ENCODE measurements at regions not wholly inside any gene's neighbourhood (a gene's known extent, or its start where the extent isn't known, plus 50 kb on each side); places are given as distances from the start of the nearest gene placed in this dataset.
"Not testable (repeated sequence)": the region's sequence is repeated elsewhere in the genome, so short reads cannot be mapped to it uniquely, and the experiment has no call there.

- DNase-seq (ENCODE audit: low read depth) = no peak
Measured at GRCh38 chr15:87481126-87481525, 775.4 kb downstream of the NTRK3 start.

GRCh38 chr15:87478687-87479072 lies 777.9 kb downstream of the NTRK3 start:
- DNase-seq (ENCODE audit: low read depth) = no peak

DNA sequence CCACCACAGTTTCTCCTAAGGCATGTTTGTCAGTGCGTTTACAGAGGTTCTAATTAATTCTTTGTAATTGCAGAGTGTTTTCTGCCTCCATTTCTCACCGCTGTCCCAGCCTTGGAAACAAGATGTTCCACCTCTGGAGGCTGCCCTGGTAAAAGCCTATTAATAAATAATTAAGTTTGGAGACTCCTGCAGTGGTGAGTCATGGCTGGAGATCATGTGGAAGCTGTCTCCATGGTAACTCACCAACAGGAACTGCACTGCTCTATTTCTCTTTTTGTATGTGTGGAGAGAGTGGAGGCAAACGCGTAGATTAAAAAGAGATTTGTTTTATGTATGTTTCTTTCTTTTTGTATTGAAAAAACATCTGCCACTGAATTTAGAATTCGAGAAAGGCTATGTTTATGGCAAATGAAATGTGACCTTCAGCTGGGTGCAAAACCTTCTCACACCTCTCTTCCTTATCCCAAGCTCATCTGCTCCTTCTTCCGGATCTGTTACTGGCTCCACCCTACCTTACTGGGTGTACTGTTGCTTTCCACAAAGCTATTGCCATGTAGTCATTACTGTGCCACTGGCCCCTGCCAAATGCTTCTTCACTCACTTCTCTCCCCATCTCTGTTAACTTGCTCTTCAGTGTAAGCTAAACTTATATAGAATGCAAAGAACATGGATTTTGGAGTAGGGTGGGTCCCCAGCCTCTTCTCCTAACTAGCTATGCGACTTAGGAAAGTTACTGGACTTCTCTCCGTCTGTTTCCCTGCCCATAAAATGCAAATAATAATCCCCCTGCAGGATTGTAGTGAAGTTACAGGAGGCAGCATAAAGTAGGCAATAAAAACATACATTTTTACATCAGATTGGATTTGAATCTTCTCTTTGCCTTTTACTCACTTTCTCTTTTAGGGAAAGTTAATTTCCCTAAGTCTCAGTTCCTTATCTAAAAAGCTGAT lies 778.5 kb downstream of the NTRK3 start:
- peak; percentile 59 for DNase-seq (ENCODE audit: low read depth)

DNA sequence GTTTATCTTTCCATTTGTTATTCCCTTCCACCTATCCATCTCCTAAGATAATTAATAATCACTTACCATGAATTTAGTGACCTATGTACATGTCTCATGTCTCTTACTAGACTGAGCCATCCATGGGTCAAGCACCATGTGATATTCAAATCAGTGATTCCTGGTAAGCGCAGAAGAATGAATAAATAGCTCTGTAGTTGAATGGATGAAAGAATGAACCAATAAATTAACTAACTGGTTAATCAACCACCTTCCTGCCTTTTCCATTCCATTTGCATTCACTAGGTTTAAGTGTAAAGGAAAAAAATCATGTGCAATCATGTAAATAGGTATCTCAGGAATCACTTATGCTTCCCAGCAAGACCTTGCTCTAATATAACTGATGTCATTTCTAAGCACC lies 779.5 kb downstream of the NTRK3 start:
- DNase-seq (ENCODE audit: low read depth) = no peak

GRCh38 chr15:87470923-87471322 lies 785.6 kb downstream of the NTRK3 start:
- no peak for DNase-seq (ENCODE audit: low read depth)

- DNase-seq (ENCODE audit: low read depth) = not testable (repeated sequence)
Measured at GRCh38 chr15:87463956-87464355, 792.6 kb downstream of the NTRK3 start.

GRCh38 chr15:87461631-87462030 lies 794.9 kb downstream of the NTRK3 start:
- DNase-seq (ENCODE audit: low read depth) = no peak

- DNase-seq (ENCODE audit: low read depth) = no peak
Measured at GRCh38 chr15:87454860-87455259, 801.7 kb downstream of the NTRK3 start.

GRCh38 chr15:87450314-87450713 lies 806.2 kb downstream of the NTRK3 start:
- no peak for DNase-seq (ENCODE audit: low read depth)

DNA sequence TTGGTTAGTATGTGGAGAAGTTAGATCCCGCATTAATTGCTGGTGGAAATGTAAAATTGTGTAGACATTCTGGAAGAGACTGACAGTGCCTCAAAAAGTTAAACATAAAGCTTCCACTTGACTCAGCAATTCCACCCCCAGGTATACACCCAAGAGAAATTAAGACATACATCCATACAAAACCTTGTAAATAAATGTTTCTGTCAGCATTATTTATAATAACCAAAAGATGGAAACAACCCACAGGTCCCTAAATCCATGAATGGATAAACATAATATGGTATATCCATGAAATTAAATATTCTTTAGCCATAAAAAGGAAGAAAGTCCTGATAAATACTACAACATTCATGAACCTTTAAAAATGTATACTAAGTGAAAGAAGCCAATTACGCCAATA lies 817.4 kb downstream of the NTRK3 start:
- DNase-seq (ENCODE audit: low read depth) = no peak

DNA sequence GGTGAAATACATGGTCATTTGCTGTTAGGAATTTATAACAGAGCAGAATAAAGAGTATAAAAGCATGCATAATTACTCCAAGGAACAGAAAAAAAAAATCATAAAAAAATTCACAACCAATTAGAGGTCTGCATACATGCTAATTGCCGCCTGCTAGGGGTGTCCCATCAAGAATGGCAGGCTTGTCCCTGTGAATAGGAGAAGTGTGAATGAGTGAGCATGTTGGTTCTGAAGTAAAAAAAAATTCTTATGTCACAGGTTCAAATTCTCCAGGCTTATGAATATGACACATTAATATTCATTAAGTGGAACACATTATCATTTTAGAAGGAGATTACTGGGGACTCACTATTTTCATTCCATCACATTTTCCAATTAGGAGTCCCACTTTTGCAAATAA lies 822.7 kb downstream of the NTRK3 start:
- no peak for DNase-seq (ENCODE audit: low read depth)

- DNase-seq (ENCODE audit: low read depth) = no peak
Measured at GRCh38 chr15:87429754-87430153, 826.8 kb downstream of the NTRK3 start.

DNA sequence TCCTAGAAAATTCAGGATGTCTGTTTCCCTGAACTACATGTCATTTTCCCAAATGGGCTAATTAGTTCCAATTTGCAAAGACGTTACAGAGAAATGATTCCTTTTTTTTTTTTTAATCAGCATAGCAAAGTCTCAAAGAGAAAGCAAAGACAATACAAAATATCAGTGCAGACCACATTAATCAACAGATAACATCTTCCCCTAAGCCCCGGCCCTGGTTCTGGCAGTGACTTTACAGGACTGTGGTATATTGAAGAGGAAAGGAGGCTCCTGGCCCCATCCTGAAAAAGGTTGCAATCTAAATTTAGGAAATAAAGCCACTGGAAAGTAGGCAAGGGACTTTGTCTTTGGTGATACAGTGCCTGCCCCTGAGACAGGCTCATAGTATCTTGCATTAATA lies 836.5 kb downstream of the NTRK3 start:
- no peak for DNase-seq (ENCODE audit: low read depth)

- no peak for DNase-seq (ENCODE audit: low read depth)
Measured at GRCh38 chr15:87419344-87419743, 837.2 kb downstream of the NTRK3 start.

GRCh38 chr15:87416591-87417257 lies 839.8 kb downstream of the NTRK3 start:
- DNase-seq (ENCODE audit: low read depth) = peak; percentile 3

DNA sequence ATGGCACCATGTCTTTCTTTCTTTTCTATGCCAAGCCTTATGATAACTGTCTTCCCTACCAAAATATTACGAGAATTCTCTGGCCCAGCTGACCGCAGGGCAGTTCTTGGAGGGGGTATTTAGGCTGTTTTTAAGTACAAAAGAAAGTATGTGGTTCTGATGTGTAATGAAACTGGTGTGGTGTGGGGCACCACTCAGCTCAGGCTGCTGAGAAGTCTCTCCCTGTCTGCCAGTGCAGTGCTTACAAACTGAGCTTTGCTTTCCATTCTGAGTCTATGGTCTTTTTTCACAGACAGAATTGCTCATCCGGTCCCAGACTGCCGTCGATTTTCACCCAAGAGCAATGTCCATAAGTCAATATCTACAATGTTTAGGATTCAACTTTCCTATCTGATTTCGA lies 847.6 kb downstream of the NTRK3 start:
- DNase-seq (ENCODE audit: low read depth) = no peak

DNA sequence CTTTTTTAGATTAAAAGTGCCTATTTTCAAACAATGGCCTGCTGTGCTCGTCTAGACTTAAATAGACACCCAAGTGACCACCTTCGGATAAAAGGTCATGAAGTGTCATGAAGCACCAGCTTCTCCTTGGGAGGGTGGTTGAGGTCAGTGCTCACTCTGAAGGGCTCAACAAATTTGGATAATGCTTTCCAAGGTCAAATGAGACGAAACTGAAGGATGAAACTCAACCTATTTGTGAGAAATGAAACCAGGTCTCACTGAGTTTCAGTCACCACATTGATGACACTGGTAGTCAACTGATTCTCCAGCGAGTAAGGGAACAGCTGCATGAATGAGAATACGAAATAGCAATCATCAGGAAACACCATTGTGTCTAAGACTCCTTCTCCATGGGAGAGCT lies 852.6 kb downstream of the NTRK3 start:
- DNase-seq (ENCODE audit: low read depth) = no peak

- DNase-seq (ENCODE audit: low read depth) = no peak
Measured at GRCh38 chr15:87401973-87402372, 854.6 kb downstream of the NTRK3 start.

DNA sequence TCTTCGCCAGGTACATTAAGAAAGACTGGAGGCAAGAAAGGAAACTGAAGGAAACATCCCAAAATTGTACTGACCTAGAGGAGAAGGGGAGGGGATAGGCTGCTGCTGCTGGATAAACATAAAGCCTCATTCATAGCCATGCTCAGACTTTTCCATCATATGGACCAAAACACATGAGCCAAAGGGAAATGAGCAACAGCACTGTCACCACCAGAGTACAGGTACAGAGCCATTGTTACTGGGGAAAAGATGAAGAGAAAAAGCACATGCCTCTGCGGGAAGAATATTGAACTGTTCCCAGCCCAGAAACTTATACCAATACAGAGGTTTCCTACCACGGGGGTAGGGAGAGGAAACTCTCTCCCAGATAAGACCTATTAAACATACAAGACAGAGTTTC lies 861.9 kb downstream of the NTRK3 start:
- DNase-seq (ENCODE audit: low read depth) = no peak

DNA sequence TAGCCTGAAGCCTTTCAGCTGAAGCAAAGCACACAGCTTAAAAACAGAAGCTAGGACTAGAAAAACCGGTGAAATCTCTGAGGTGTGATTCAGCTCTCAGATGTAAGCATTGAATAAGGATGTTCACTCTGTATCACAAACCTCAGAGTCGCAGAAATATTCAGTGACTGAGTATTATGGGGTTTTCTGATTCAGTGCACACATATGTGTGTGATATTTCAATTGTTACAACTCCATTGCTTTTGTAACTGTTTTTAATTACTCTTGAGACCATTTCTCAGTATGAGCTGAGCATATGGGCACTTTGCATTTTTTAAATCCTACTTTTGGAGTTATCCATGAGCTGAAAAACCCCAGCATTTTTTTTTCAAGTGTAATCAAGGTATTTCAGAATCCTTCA lies 868.8 kb downstream of the NTRK3 start:
- no peak for DNase-seq (ENCODE audit: low read depth)

DNA sequence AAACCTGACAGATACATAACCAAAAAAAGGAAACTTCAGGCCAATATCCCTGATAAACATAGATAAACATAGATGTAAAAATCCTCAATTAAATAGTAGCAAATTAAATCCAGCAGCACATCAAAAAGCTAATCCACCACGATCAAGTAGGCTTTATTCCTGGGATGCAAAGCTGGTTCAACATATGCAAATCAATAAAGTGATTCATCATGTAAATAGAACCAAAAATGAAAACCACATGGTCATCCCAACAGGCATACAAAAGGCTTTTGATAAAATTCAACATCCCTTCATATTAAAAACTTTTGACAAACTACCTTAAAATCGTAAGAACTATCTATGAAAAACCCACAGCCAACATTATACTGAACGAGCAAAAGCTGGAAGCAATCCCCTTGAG lies 882.2 kb downstream of the NTRK3 start:
- no peak for DNase-seq (ENCODE audit: low read depth)

GRCh38 chr15:87369269-87369668 lies 887.3 kb downstream of the NTRK3 start:
- peak; percentile 76 for DNase-seq (ENCODE audit: low read depth)

DNA sequence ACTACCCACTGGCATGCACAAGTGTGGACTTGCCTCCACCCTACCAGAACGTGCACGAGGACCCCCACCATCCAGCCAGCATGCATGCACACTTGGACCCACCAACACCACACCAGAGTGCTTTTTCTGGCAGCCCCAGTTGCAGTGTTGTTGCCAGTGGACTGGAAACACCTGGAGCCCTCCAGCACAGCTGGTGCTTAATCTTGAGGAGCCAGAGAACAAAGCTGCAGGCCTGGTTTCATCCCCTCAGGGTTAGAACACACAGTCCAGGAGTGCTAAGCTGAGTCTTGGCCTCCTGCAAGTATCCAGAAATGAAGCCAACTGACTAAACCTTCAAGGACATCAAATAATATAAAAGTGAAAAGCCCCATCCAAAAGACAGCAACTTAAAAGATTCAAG lies 888.0 kb downstream of the NTRK3 start:
- no peak for DNase-seq (ENCODE audit: low read depth)
